PFSK-1 (cell line): ENCODE measurements at regions not wholly inside any gene's neighbourhood (a gene's known extent, or its start where the extent isn't known, plus 50 kb on each side); places are given as distances from the start of the nearest gene placed in this dataset.

Experiments
- POLR2AphosphoS5 ChIP-seq: IDR thresholded peaks from 2 replicates; pipeline ENCODE4 v1.6.1; 2012; ENCODE audit warnings: low read depth, mild to moderate bottlenecking, control low read depth, low read length, moderate library complexity
- REST ChIP-seq, 2 experiments: IDR thresholded peaks; 2 replicates each; pipeline versions ENCODE4 v1.6.1 to v1.8.0; 2011 to 2012; ENCODE audit warnings: low read depth in 2 of 2, low read length in 2 of 2, control low read depth in 1 of 2, inconsistent platforms in 1 of 2, mild to moderate bottlenecking in 1 of 2, moderate library complexity in 1 of 2; ENCODE audit not compliant: insufficient read depth in 1 of 2
- SIN3A ChIP-seq: IDR thresholded peaks from 2 replicates; pipeline ENCODE4 v1.6.1; 2012; ENCODE audit warnings: mild to moderate bottlenecking, low read length, moderate library complexity, borderline replicate concordance; ENCODE audit not compliant: insufficient read depth
- TAF1 ChIP-seq: IDR thresholded peaks from 2 replicates; pipeline ENCODE4 v1.6.1; 2012; ENCODE audit warnings: low read length, control low read depth, borderline replicate concordance; ENCODE audit not compliant: insufficient read depth

GRCh38 chr2:133835821-133836619 is 267.8 kb upstream of the NCKAP5 start:
- no peak for TF ChIP-seq POLR2AphosphoS5
- no peak for TF ChIP-seq REST (IDR thresholded peaks at IDR 0.05; ENCODE audit: insufficient read depth in 1 of 2, low read depth in 2 of 2, low read length in 2 of 2)
- TF ChIP-seq SIN3A, result no peak
- TF ChIP-seq TAF1, result no peak
